ENCODE measurements at regions not wholly inside any gene's neighbourhood (a gene's known extent, or its start where the extent isn't known, plus 50 kb on each side); places are given as distances from the start of the nearest gene placed in this dataset.
"Not testable (repeated sequence)": the region's sequence is repeated elsewhere in the genome, so short reads cannot be mapped to it uniquely, and the experiment has no call there.

GRCh38 chr11:22435582-22435981 is 97.4 kb downstream of the SLC17A6 start:
- TF ChIP-seq CTCF (conservative IDR thresholded peaks at IDR 0.05; ENCODE audit: low read length); EZH2phosphoT487 (IDR thresholded peaks at IDR 0.05; ENCODE audit: borderline replicate concordance, low read depth, low read length): not testable (repeated sequence)
